ENCODE measurements at regions not wholly inside any gene's neighbourhood (a gene's known extent, or its start where the extent isn't known, plus 50 kb on each side); places are given as distances from the start of the nearest gene placed in this dataset.

DNA sequence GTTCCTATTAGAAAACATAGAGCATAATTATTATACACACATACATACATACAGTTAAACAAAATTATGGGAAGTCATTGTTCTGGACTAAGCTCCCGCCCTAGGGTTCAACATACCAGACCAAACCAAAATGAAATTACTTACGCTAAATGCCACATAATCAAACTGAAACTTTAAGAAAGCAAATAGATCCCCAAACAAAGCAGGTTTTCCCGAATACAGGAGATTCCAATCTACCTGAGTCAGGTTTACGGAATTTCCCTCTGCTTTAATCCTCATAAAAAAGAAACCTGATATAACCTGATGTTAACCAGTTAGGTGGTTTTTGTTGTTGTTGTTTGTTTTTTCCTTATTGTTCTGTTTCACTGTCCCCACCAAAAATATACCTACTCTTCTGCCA is 1886.9 kb downstream of the NCAM2 start:
- RAD21 ChIA-PET (ENCODE audit: low non-redundant PET in 1 of 2, low total read pairs in 2 of 2, uncharacterized antibody in 2 of 2, unreplicated experiment in 2 of 2), result no interaction called here
- H3K9me3 ChIP-seq (ENCODE audit: control insufficient read depth in 1 of 2, insufficient read depth in 1 of 2, low read depth in 1 of 2, low read length in 2 of 2), result peaks cover 8 to 26% of the 10 kb centered on the region in 2 experiments; a peak in 2 of 4 replicates
- no peaks in the 10 kb centered on the region for H3K36me3 ChIP-seq (ENCODE audit: control insufficient read depth in 1 of 2, insufficient read depth in 2 of 2, low read length in 2 of 2)
- H3K4me3 ChIP-seq (replicated peaks in 1 of 2; ENCODE audit: low read depth in 1 of 2, low read length in 2 of 2), result no peak overlapping the region
- no peak overlapping the region for H3K27ac ChIP-seq (ENCODE audit: low read depth, low read length)
- CTCF ChIA-PET, result no interaction called here
- no peaks in the 10 kb centered on the region for H3K27me3 ChIP-seq (ENCODE audit: insufficient read depth, low read length)
- POLR2A ChIA-PET, result no interaction called here
- no peak overlapping the region for H2AFZ ChIP-seq (ENCODE audit: low read depth, low read length, poor library complexity, severe bottlenecking)
- H3K79me2 ChIP-seq (ENCODE audit: insufficient read depth, low read length), result no peaks in the 10 kb centered on the region
- no TSS peak for BruUV-seq (replicated peaks)
- no peaks in the 10 kb centered on the region for H3K9me2 ChIP-seq (ENCODE audit: insufficient read depth)
- TF ChIP-seq SRF (IDR thresholded peaks at IDR 0.05; ENCODE audit: low read depth) (no peak), CEBPB (IDR thresholded peaks at IDR 0.05; ENCODE audit: low read depth) (no peak), POLR2A (IDR thresholded peaks at IDR 0.05; ENCODE audit: borderline replicate concordance, extremely low read depth, insufficient read depth, insufficient read length) (no peak), ELF1 (IDR thresholded peaks at IDR 0.05; ENCODE audit: borderline replicate concordance, low read depth) (no peak), FOSL1 (IDR thresholded peaks at IDR 0.05; ENCODE audit: low read depth) (no peak), POLR2AphosphoS5 (IDR thresholded peaks at IDR 0.05; ENCODE audit: low read depth, low read length) (no peak), EGR1 (IDR thresholded peaks at IDR 0.05; ENCODE audit: low read depth) (no peak), CBX3 (IDR thresholded peaks at IDR 0.05; ENCODE audit: low read depth) (no peak)
- TF ChIP-seq, protein P1, sequence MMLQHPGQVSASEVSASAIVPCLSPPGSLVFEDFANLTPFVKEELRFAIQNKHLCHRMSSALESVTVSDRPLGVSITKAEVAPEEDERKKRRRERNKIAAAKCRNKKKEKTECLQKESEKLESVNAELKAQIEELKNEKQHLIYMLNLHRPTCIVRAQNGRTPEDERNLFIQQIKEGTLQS (IDR thresholded peaks at IDR 0.05), result no peak
- TF ChIP-seq, protein P2, sequence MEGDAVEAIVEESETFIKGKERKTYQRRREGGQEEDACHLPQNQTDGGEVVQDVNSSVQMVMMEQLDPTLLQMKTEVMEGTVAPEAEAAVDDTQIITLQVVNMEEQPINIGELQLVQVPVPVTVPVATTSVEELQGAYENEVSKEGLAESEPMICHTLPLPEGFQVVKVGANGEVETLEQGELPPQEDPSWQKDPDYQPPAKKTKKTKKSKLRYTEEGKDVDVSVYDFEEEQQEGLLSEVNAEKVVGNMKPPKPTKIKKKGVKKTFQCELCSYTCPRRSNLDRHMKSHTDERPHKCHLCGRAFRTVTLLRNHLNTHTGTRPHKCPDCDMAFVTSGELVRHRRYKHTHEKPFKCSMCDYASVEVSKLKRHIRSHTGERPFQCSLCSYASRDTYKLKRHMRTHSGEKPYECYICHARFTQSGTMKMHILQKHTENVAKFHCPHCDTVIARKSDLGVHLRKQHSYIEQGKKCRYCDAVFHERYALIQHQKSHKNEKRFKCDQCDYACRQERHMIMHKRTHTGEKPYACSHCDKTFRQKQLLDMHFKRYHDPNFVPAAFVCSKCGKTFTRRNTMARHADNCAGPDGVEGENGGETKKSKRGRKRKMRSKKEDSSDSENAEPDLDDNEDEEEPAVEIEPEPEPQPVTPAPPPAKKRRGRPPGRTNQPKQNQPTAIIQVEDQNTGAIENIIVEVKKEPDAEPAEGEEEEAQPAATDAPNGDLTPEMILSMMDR (IDR thresholded peaks at IDR 0.05 in 2 of 3, conservative IDR thresholded peaks at IDR 0.05 in 1 of 3; ENCODE audit: borderline replicate concordance in 1 of 3, insufficient read depth in 1 of 3, low read depth in 2 of 3, low read length in 2 of 3), result no peak
- TF ChIP-seq, protein P3, sequence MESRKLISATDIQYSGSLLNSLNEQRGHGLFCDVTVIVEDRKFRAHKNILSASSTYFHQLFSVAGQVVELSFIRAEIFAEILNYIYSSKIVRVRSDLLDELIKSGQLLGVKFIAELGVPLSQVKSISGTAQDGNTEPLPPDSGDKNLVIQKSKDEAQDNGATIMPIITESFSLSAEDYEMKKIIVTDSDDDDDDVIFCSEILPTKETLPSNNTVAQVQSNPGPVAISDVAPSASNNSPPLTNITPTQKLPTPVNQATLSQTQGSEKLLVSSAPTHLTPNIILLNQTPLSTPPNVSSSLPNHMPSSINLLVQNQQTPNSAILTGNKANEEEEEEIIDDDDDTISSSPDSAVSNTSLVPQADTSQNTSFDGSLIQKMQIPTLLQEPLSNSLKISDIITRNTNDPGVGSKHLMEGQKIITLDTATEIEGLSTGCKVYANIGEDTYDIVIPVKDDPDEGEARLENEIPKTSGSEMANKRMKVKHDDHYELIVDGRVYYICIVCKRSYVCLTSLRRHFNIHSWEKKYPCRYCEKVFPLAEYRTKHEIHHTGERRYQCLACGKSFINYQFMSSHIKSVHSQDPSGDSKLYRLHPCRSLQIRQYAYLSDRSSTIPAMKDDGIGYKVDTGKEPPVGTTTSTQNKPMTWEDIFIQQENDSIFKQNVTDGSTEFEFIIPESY (IDR thresholded peaks at IDR 0.05; ENCODE audit: extremely low read depth, insufficient replicate concordance, low read length), result no peak
- H3K4me2 ChIP-seq (ENCODE audit: low read length), result no peak overlapping the region
- DNase-seq (ENCODE audit: low read depth, low spot score) (no peak), ATAC-seq (no peak)
- H3K4me1 ChIP-seq (ENCODE audit: control insufficient read depth in 1 of 2, insufficient read depth in 2 of 2, low read length in 2 of 2), result no peaks in the 10 kb centered on the region
- H3K9ac ChIP-seq (ENCODE audit: low read length), result no peak overlapping the region
- H4K20me1 ChIP-seq (ENCODE audit: insufficient read depth), result no peaks in the 10 kb centered on the region
- intact Hi-C loops (cut with micrococcal nuclease), result no loop called here

Data from HCT116 (cell line).